HFFc6 (cell line): ENCODE measurements at regions not wholly inside any gene's neighbourhood (a gene's known extent, or its start where the extent isn't known, plus 50 kb on each side); places are given as distances from the start of the nearest gene placed in this dataset.
A peak's percentile ranks its signal among the peaks of the same experiment; 100 is the strongest.
"Not testable (repeated sequence)": the region's sequence is repeated elsewhere in the genome, so short reads cannot be mapped to it uniquely, and the experiment has no call there.

Experiments
- DNase-seq: peaks from one replicate; pipeline ENCODE4 v3.0.0-alpha.2; 2018
- H3K27ac Mint-ChIP-seq: 2 replicates; pipeline ENCODE4 v1.8.0; 2020; ENCODE audit warnings: mild to moderate bottlenecking, mixed read lengths
- H3K27me3 Mint-ChIP-seq: 2 replicates; pipeline ENCODE4 v1.8.0; 2021; ENCODE audit warnings: mild to moderate bottlenecking, moderate library complexity, mixed read lengths; ENCODE audit not compliant: insufficient read depth
- H3K36me3 Mint-ChIP-seq: 2 replicates; pipeline ENCODE4 v1.8.0; 2021; ENCODE audit warnings: low read depth, mixed read lengths
- H3K4me1 Mint-ChIP-seq: 2 replicates; pipeline ENCODE4 v1.8.0; 2020; ENCODE audit warnings: low read depth, mixed read lengths
- H3K4me3 Mint-ChIP-seq: 2 replicates; pipeline ENCODE4 v1.8.0; 2020; ENCODE audit warnings: mild to moderate bottlenecking, moderate library complexity, mixed read lengths
- H3K9me3 Mint-ChIP-seq: 2 replicates; pipeline ENCODE4 v1.8.0; 2020; ENCODE audit warnings: mild to moderate bottlenecking, mixed read lengths
- CTCF ChIP-seq: fragments of 200-600 bp; sonication (generic); IDR thresholded peaks from 2 replicates; pipeline ENCODE4 v1.5.0; 2021; ENCODE audit warnings: antibody characterized with exemption, mild to moderate bottlenecking

DNA sequence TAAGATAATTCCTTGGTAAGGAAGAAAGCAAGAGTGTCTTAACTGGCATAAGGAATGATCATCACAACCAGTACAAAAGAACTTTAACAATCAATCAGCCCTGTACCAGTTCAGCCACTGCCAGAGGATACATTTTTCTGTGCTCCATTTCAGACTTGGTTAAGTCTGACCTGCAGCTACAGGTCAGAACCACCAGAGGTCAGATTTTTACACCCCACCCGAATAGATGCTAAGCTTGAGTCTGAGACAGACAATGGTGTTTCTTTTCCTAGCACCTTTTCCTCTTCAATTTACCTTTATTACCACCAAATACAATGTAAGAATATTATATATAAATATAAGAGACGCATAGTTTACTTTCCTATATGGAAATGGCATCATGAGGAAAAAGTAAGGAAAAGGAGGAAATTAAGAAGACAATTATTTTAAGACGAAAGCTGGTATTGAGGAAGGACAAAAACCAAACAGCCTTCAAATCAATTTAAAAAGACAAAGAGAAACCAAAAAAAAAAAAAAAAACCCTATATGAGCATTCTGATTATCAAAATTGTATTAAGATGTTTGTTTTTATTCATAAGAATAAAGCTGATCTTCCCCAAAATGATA is 215.3 kb upstream of the TTC29 start:
- Mint-ChIP-seq H3K4me3 (no peak overlapping the region), H3K27me3 (no peaks in the 10 kb centered on the region), H3K27ac (no peak overlapping the region), H3K4me1 (peaks cover 10% of the 10 kb centered on the region), H3K36me3 (no peaks in the 10 kb centered on the region), H3K9me3 (no peaks in the 10 kb centered on the region)
- TF ChIP-seq CTCF = peak; percentile 88
- peak; percentile 45 for DNase-seq

GRCh38 chr4:147163311-147163710 is 217.6 kb upstream of the TTC29 start:
- Mint-ChIP-seq H3K27ac (no peak overlapping the region), H3K36me3 (no peaks in the 10 kb centered on the region), H3K4me1 (peaks cover 5% of the 10 kb centered on the region), H3K4me3 (no peak overlapping the region), H3K27me3 (no peaks in the 10 kb centered on the region), H3K9me3 (no peaks in the 10 kb centered on the region)
- no peak for DNase-seq
- TF ChIP-seq CTCF = no peak

- not testable (repeated sequence) for H3K4me1 Mint-ChIP-seq, DNase-seq, H3K9me3 Mint-ChIP-seq, H3K4me3 Mint-ChIP-seq, H3K27ac Mint-ChIP-seq, H3K36me3 Mint-ChIP-seq, H3K27me3 Mint-ChIP-seq
These were observed 222.5 kb upstream of the TTC29 start for GRCh38 chr4:147168200-147168599.

GRCh38 chr4:147173322-147173721 is 227.7 kb upstream of the TTC29 start:
- Mint-ChIP-seq H3K4me3 (no peak overlapping the region), H3K4me1 (no peaks in the 10 kb centered on the region), H3K9me3 (no peaks in the 10 kb centered on the region), H3K27me3 (peaks cover 5% of the 10 kb centered on the region; the same call in 1 of the 2 replicates), H3K36me3 (no peaks in the 10 kb centered on the region), H3K27ac (no peak overlapping the region)
- DNase-seq = no peak
- no peak for TF ChIP-seq CTCF

- Mint-ChIP-seq H3K9me3 (no peaks in the 10 kb centered on the region), H3K4me1 (no peaks in the 10 kb centered on the region), H3K27ac (no peak overlapping the region), H3K27me3 (0 out of 2 replicates have a peak, but pooled peaks cover 3% of the 10 kb centered on the region), H3K4me3 (no peak overlapping the region), H3K36me3 (no peaks in the 10 kb centered on the region)
- DNase-seq = no peak
- no peak for TF ChIP-seq CTCF
These were observed 228.3 kb upstream of the TTC29 start for GRCh38 chr4:147173797-147174432.

DNA sequence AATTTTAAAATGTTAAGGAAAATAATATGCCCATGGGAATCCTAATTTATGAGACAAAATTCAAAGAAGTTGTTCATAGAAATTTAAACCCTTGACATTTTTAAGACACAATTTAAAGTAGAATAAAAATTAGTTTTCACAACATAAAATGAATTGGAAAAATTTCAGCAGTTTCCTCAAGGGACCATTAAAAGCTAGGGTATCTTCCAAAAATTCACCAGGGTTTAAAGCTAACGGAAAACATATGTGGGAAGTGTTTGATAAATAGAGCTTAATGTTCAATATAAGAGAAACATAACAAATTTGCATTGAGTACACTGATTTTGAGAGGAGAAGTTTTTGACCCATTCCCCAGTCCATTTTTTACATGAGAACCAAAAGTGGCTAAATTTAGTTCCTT is 228.9 kb upstream of the TTC29 start:
- TF ChIP-seq CTCF = no peak
- Mint-ChIP-seq H3K27ac (no peak overlapping the region), H3K27me3 (0 out of 2 replicates have a peak, but pooled peaks cover 3% of the 10 kb centered on the region), H3K4me3 (no peak overlapping the region), H3K4me1 (no peaks in the 10 kb centered on the region), H3K9me3 (no peaks in the 10 kb centered on the region), H3K36me3 (no peaks in the 10 kb centered on the region)
- DNase-seq = no peak
